ENCODE measurements at regions not wholly inside any gene's neighbourhood (a gene's known extent, or its start where the extent isn't known, plus 50 kb on each side); places are given as distances from the start of the nearest gene placed in this dataset.

DNA sequence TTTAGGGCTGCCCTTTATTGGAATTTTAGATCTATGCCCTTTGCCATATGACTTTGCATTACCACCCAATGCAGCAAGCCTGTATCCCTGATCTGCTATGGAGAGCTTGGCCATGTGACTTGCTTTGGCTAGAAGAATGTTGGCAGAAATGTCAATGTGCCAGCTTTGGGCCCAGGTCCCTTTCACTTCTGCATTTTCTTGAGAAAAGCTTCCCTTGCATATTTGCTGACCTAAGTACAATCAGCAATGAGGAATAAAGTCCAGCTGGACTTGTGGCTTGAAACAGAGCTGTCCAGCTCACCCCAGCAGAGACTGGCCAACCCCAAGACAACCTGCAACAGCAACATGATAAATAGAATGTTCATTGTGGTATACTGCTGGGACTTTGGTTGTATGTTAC lies 135.9 kb downstream of the PAH start:
- intact Hi-C loops (cut with DNase I): no loop called here
- no peak overlapping the region for H3K4me3 ChIP-seq (ENCODE audit: low read length in 2 of 2)
- H3K36me3 ChIP-seq (ENCODE audit: control insufficient read depth in 1 of 2, insufficient read depth in 2 of 2, low read length in 1 of 2): no peaks in the 10 kb centered on the region
- H3K9me3 ChIP-seq (ENCODE audit: control insufficient read depth, low read length): peaks cover 1% of the 10 kb centered on the region
- peaks cover 0 to 2% of the 10 kb centered on the region in 2 donors for H3K27me3 ChIP-seq (ENCODE audit: control insufficient read depth in 1 of 2, insufficient read depth in 2 of 2, low read length in 1 of 2)
- peaks cover 0 to 2% of the 10 kb centered on the region in 2 donors for H3K4me1 ChIP-seq (ENCODE audit: control insufficient read depth in 1 of 2, insufficient read depth in 2 of 2, low read length in 2 of 2)
- DNase-seq: peak in 1 of 2 donors; percentile 61
- no peak overlapping the region for H3K27ac ChIP-seq (ENCODE audit: low read depth in 1 of 2, low read length in 2 of 2)
- no peak for ATAC-seq (ENCODE audit: low FRiP score)

DNA sequence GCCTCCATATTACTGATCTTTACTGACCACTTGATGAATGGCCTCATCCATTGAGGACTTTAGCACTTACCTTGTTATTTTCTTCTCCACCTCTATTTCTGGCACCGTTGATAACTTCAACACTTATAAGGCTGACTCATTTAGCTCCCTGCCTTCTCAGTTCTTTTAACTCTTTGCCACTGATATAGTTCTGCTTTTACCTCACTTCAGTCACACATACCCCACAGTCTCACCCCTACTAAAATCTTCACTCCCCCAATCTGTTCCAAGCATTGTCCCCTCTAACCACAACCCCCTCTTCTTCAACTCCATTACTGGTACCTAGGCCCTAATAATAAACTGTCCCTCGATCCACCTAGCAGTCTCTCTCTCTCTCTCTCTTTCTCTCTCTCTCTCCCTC lies 141.0 kb downstream of the PAH start:
- H3K4me1 ChIP-seq (ENCODE audit: control insufficient read depth in 1 of 2, insufficient read depth in 2 of 2, low read length in 2 of 2): no peaks in the 10 kb centered on the region
- intact Hi-C loops (cut with DNase I): no loop called here
- H3K9me3 ChIP-seq (ENCODE audit: control insufficient read depth, low read length): peaks cover 1% of the 10 kb centered on the region
- WGBS, 2 donors: 57 to 64% methylated on average over 2 of the region's 2 CpGs
- H3K27me3 ChIP-seq (ENCODE audit: control insufficient read depth in 1 of 2, insufficient read depth in 2 of 2, low read length in 1 of 2): no peaks in the 10 kb centered on the region
- H3K27ac ChIP-seq (ENCODE audit: low read depth in 1 of 2, low read length in 2 of 2): no peak overlapping the region
- H3K4me3 ChIP-seq (ENCODE audit: low read length in 2 of 2): no peak overlapping the region
- DNase-seq: no peak
- no peaks in the 10 kb centered on the region for H3K36me3 ChIP-seq (ENCODE audit: control insufficient read depth in 1 of 2, insufficient read depth in 2 of 2, low read length in 1 of 2)
- no peak for ATAC-seq (ENCODE audit: low FRiP score)

DNA sequence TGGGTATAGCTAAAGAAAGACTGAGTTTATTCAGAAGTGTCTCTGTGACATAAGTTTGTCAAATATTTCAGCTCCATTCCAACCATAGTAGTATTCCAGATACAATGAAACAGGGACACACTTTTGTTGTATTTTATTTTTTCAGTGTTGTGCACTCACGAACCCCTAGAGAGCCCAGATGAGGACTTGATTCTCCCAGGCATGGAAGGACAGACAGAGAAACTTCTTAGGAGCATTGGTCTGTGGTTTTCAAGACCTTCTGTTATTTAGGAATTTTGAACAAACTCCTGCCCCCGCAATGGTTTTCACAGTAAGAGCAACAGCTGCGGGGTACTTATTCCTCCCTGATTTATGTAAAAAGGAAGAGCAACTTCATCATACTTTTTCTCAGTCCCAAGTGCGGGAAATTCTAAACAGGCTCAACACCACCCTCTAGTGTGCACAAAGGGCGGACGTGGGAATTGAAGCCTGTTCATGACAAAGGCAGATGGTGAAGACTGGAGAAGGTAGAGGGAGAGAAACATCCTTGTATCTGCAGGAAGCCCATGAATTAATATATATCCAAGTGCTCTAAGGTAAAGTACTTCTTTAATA lies 147.6 kb downstream of the PAH start:
- intact Hi-C loops (cut with DNase I): loop anchor here (10.0 kb wide), 2 partner anchors 825 to 835 kb away; no protein-coding TSS in a partner anchor
- H3K4me1 ChIP-seq (ENCODE audit: control insufficient read depth in 1 of 2, insufficient read depth in 2 of 2, low read length in 2 of 2): no peaks in the 10 kb centered on the region
- no peaks in the 10 kb centered on the region for H3K36me3 ChIP-seq (ENCODE audit: control insufficient read depth in 1 of 2, insufficient read depth in 2 of 2, low read length in 1 of 2)
- no peaks in the 10 kb centered on the region for H3K27me3 ChIP-seq (ENCODE audit: control insufficient read depth in 1 of 2, insufficient read depth in 2 of 2, low read length in 1 of 2)
- WGBS, 2 donors: 9 to 11% methylated on average over 6 of the region's 6 CpGs
- no peak overlapping the region for H3K4me3 ChIP-seq (ENCODE audit: low read length in 2 of 2)
- ATAC-seq (ENCODE audit: low FRiP score): peak; percentile 83
- DNase-seq: peak in 1 of 2 donors; percentile 53
- H3K9me3 ChIP-seq (ENCODE audit: control insufficient read depth, low read length): no peaks in the 10 kb centered on the region
- H3K27ac ChIP-seq (ENCODE audit: low read depth in 1 of 2, low read length in 2 of 2): no peak overlapping the region

DNA sequence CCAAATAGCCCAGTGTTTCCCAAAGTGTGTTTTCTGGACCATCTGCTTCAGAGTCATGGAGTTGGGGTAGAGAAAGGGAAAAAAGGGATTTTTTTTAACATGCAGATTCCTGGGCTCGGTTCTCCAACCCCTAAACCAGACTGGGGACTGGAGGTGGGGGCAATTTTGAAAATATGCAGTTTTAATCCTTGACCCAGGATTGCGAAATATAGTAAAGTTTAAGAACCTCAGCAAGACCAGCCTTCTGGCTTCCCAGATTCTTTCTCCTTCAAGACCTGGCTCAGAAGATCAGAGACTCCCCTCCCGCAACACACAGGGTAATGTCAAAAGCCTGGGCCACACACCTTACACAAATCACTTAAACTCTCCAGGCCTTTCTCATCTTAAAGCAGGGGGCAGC lies 150.1 kb downstream of the PAH start:
- Histone ChIP-seq H3K4me1 (ENCODE audit: control insufficient read depth in 1 of 2, insufficient read depth in 2 of 2, low read length in 2 of 2) (no peaks in the 10 kb centered on the region), H3K4me3 (ENCODE audit: low read length in 2 of 2) (no peak overlapping the region), H3K27ac (ENCODE audit: low read depth in 1 of 2, low read length in 2 of 2) (no peak overlapping the region), H3K36me3 (ENCODE audit: control insufficient read depth in 1 of 2, insufficient read depth in 2 of 2, low read length in 1 of 2) (no peaks in the 10 kb centered on the region), H3K27me3 (ENCODE audit: control insufficient read depth in 1 of 2, insufficient read depth in 2 of 2, low read length in 1 of 2) (no peaks in the 10 kb centered on the region), H3K9me3 (ENCODE audit: control insufficient read depth, low read length) (no peaks in the 10 kb centered on the region)
- no peak for DNase-seq
- 89% methylated on average over 3 of the region's 3 CpGs for WGBS, 2 donors
- ATAC-seq (ENCODE audit: low FRiP score): no peak
- intact Hi-C loops (cut with DNase I): loop anchor here (10.0 kb wide), 2 partner anchors 822 to 832 kb away; no protein-coding TSS in a partner anchor

DNA sequence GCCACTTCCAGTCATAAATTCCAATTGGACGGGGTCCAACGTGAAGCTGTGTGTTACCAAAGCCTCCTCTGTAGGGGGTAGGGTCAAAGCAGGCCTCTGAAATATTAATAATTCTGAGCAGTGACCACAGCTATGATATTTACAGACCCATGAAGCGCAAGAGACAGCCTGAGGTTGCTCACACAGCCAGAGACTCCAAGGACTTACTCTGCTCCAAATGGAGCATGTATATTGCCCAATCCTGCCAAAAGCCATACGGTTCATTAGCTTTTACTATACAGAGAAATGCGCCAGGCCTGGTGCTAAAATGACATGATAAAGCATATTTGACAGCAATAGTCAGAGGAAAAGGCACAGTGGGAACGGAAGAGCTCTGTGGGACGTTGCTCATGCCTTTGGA lies 151.3 kb downstream of the PAH start:
- Histone ChIP-seq H3K27me3 (ENCODE audit: control insufficient read depth in 1 of 2, insufficient read depth in 2 of 2, low read length in 1 of 2) (no peaks in the 10 kb centered on the region), H3K9me3 (ENCODE audit: control insufficient read depth, low read length) (no peaks in the 10 kb centered on the region), H3K4me1 (ENCODE audit: control insufficient read depth in 1 of 2, insufficient read depth in 2 of 2, low read length in 2 of 2) (no peaks in the 10 kb centered on the region), H3K36me3 (ENCODE audit: control insufficient read depth in 1 of 2, insufficient read depth in 2 of 2, low read length in 1 of 2) (no peaks in the 10 kb centered on the region), H3K4me3 (ENCODE audit: low read length in 2 of 2) (no peak overlapping the region), H3K27ac (ENCODE audit: low read depth in 1 of 2, low read length in 2 of 2) (no peak overlapping the region)
- DNase-seq (no peak), ATAC-seq (ENCODE audit: low FRiP score) (no peak)
- 57 to 64% methylated on average over 7 of the region's 7 CpGs for WGBS, 2 donors
- intact Hi-C loops (cut with DNase I): loop anchor here (10.0 kb wide), 2 partner anchors 821 to 831 kb away; no protein-coding TSS in a partner anchor

DNA sequence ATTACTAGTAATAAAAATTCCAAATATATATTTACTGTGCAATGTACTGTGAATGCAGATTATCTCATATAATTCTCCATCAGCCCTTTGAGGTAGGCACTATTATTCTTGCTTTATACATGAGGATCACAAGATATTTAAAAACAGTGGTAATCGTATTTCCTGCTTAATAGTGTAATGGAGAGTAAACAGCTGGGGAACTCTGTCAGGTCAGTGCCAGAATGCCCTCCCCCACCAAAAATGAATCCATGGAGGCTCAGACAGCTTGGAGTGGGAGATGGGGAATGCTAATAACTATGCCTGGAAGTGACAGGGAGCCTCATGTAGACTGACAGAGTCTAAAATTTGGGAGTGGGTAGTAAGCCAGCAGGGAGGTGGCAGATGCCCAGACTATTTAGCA lies 153.6 kb downstream of the PAH start:
- intact Hi-C loops (cut with DNase I): loop anchor here (10.0 kb wide), 2 partner anchors 819 to 829 kb away; no protein-coding TSS in a partner anchor
- Histone ChIP-seq H3K27ac (ENCODE audit: low read depth in 1 of 2, low read length in 2 of 2) (no peak overlapping the region), H3K9me3 (ENCODE audit: control insufficient read depth, low read length) (no peaks in the 10 kb centered on the region), H3K36me3 (ENCODE audit: control insufficient read depth in 1 of 2, insufficient read depth in 2 of 2, low read length in 1 of 2) (no peaks in the 10 kb centered on the region), H3K4me1 (ENCODE audit: control insufficient read depth in 1 of 2, insufficient read depth in 2 of 2, low read length in 2 of 2) (no peaks in the 10 kb centered on the region), H3K27me3 (ENCODE audit: control insufficient read depth in 1 of 2, insufficient read depth in 2 of 2, low read length in 1 of 2) (no peaks in the 10 kb centered on the region), H3K4me3 (ENCODE audit: low read length in 2 of 2) (no peak overlapping the region)
- ATAC-seq (ENCODE audit: low FRiP score) (no peak), DNase-seq (no peak)
- 75 to 76% methylated on average over 1 of the region's 1 CpG for WGBS, 2 donors

DNA sequence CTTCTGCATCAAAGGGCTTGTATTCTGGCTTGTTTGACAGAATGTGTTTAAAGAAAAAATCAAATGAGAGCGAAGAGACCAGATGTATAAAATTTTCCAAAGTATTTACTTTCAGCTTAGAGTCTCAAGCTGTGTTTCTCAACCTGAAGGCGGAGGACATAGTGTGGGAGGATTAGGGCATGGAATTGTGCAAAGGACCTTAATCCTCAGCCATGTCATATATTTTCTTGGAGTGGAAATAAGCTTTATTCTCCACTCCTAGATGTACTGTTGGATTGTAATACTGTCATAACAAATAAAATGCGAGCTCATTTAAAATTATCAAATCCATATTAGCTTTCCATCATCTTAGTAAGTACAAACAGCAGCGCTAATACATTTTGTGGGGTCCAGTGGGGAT lies 154.0 kb downstream of the PAH start:
- 87 to 91% methylated on average over 4 of the region's 4 CpGs for WGBS, 2 donors
- no peak overlapping the region for H3K4me3 ChIP-seq (ENCODE audit: low read length in 2 of 2)
- no peaks in the 10 kb centered on the region for H3K36me3 ChIP-seq (ENCODE audit: control insufficient read depth in 1 of 2, insufficient read depth in 2 of 2, low read length in 1 of 2)
- no peaks in the 10 kb centered on the region for H3K9me3 ChIP-seq (ENCODE audit: control insufficient read depth, low read length)
- no peak overlapping the region for H3K27ac ChIP-seq (ENCODE audit: low read depth in 1 of 2, low read length in 2 of 2)
- DNase-seq (no peak), ATAC-seq (ENCODE audit: low FRiP score) (no peak)
- H3K27me3 ChIP-seq (ENCODE audit: control insufficient read depth in 1 of 2, insufficient read depth in 2 of 2, low read length in 1 of 2): no peaks in the 10 kb centered on the region
- intact Hi-C loops (cut with DNase I): loop anchor here (10.0 kb wide), 2 partner anchors 818 to 828 kb away; no protein-coding TSS in a partner anchor
- H3K4me1 ChIP-seq (ENCODE audit: control insufficient read depth in 1 of 2, insufficient read depth in 2 of 2, low read length in 2 of 2): no peaks in the 10 kb centered on the region

DNA sequence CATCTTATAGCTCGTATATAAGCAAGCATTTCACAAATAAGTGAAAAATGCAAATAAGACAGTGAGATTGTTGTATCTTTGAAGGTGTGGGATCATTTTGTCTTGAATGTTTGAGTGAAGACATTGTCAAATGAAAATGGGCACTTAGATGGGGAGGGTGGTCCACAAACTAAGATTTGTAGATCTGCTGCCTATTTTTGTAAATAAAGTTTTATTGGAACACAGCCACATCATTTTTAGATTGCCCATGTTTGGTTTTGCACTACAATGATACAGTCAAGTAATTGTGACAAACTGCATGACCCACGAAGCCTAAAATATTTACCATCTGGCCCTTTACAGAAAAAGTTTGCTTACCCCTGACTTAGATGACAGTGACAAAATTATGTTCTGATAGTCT lies 156.7 kb downstream of the PAH start:
- no peaks in the 10 kb centered on the region for H3K36me3 ChIP-seq (ENCODE audit: control insufficient read depth in 1 of 2, insufficient read depth in 2 of 2, low read length in 1 of 2)
- no peak overlapping the region for H3K27ac ChIP-seq (ENCODE audit: low read depth in 1 of 2, low read length in 2 of 2)
- WGBS, 2 donors: 74 to 80% methylated on average over 2 of the region's 2 CpGs
- no peak overlapping the region for H3K4me3 ChIP-seq (ENCODE audit: low read length in 2 of 2)
- H3K9me3 ChIP-seq (ENCODE audit: control insufficient read depth, low read length): no peaks in the 10 kb centered on the region
- no peak for DNase-seq
- no peaks in the 10 kb centered on the region for H3K27me3 ChIP-seq (ENCODE audit: control insufficient read depth in 1 of 2, insufficient read depth in 2 of 2, low read length in 1 of 2)
- intact Hi-C loops (cut with DNase I): loop anchor here (10.0 kb wide), 2 partner anchors 816 to 826 kb away; no protein-coding TSS in a partner anchor
- no peak for ATAC-seq (ENCODE audit: low FRiP score)
- no peaks in the 10 kb centered on the region for H3K4me1 ChIP-seq (ENCODE audit: control insufficient read depth in 1 of 2, insufficient read depth in 2 of 2, low read length in 2 of 2)

DNA sequence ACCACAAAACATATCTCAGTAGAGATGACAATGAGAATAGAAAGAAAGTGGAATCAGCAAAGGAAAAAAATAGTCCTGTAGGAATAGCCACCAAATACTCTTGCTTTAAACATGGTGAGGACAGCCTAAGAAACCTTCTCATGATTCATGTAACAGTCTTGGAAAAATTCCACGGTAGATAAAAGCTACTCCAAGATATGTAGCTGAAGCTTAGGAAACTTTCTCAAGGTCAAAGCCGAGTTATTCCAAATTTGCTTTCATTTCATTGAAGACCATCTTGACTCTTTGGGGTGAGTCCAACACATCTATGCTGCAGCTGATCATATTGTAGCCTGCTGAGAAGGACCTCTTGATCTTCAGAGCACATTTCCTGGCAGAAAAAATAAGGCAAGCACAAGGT lies 157.6 kb downstream of the PAH start:
- intact Hi-C loops (cut with DNase I): no loop called here
- no peak for DNase-seq

More for the DNA sequence above, 157.6 kb downstream of the PAH start:
- Histone ChIP-seq H3K27ac (ENCODE audit: low read depth in 1 of 2, low read length in 2 of 2) (no peak overlapping the region), H3K4me1 (ENCODE audit: control insufficient read depth in 1 of 2, insufficient read depth in 2 of 2, low read length in 2 of 2) (no peaks in the 10 kb centered on the region), H3K36me3 (ENCODE audit: control insufficient read depth in 1 of 2, insufficient read depth in 2 of 2, low read length in 1 of 2) (no peaks in the 10 kb centered on the region), H3K27me3 (ENCODE audit: control insufficient read depth in 1 of 2, insufficient read depth in 2 of 2, low read length in 1 of 2) (no peaks in the 10 kb centered on the region), H3K4me3 (ENCODE audit: low read length in 2 of 2) (no peak overlapping the region), H3K9me3 (ENCODE audit: control insufficient read depth, low read length) (no peaks in the 10 kb centered on the region)
- WGBS, 2 donors: 56% methylated on average over 2 of the region's 2 CpGs
- ATAC-seq (ENCODE audit: low FRiP score): no peak
